ENCODE measurements at regions not wholly inside any gene's neighbourhood (a gene's known extent, or its start where the extent isn't known, plus 50 kb on each side); places are given as distances from the start of the nearest gene placed in this dataset.
"Not testable (repeated sequence)": the region's sequence is repeated elsewhere in the genome, so short reads cannot be mapped to it uniquely, and the experiment has no call there.

GRCh38 chr5:120917214-120917758, 453.2 kb downstream of the PRR16 start:
- no peak for DNase-seq (ENCODE audit: low read depth)

DNA sequence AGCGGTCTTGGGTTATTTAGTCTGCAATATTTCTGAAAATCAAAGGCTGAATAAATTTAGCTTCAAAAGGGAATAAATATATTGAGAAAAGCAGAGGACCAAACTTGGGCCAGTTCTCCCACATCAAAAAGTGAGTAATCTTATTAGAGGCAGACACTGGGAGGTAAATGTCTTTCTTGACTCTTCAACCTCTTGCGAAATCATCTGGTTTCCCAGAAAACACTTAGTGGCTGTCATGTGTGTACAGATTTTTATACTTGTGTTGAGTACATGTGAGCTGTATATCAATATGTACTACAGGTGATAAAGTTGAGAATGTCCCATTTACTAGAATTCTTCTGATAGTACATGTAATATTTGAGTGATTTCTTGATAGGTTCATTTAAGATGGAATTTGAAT, 454.9 kb downstream of the PRR16 start:
- no peak for DNase-seq (ENCODE audit: low read depth)

- DNase-seq (ENCODE audit: low read depth), result no peak
Measured at GRCh38 chr5:120923026-120923425, 458.9 kb downstream of the PRR16 start.

DNA sequence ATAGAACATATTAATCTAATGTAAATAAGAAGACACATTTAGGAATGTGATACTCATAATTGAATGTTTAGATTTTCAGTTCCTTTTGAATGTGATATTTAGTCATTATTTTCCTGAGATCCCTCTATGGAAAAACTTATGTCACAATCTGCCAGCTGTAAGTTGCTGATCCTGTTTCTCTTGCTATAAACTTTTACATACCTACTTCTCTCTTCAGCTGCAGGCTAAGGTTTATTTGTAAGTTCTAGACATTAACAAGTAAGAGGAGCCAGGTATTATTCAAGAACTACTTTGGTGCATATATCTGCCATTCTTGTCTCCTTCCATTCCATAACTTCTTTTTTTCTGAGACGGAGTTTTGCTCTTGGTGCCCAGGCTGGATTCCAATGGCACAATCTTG, 462.4 kb downstream of the PRR16 start:
- no peak for DNase-seq (ENCODE audit: low read depth)

GRCh38 chr5:120927950-120928530, 463.9 kb downstream of the PRR16 start:
- no peak for DNase-seq (ENCODE audit: low read depth)

DNA sequence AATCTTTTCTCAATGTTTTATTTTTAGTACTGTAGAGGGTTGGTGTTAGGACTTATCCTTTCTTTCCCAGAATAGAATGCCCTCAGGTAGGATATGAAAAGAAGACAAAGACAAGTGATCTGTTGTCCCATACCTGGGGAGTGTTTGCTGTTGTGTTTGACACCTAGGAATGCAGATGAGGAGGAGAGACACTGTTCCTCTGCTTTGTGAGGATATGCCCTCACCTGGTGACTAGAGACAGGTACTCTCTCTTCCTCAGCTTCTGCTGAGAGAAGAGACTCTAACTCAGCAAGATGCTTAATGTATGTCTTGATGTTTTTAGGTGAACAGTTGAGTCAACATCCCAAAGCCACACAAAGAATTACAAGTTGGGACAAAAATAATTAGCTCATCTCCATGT, 468.4 kb downstream of the PRR16 start:
- DNase-seq (ENCODE audit: low read depth), result no peak

GRCh38 chr5:120934031-120934430, 469.9 kb downstream of the PRR16 start:
- DNase-seq (ENCODE audit: low read depth), result no peak

DNA sequence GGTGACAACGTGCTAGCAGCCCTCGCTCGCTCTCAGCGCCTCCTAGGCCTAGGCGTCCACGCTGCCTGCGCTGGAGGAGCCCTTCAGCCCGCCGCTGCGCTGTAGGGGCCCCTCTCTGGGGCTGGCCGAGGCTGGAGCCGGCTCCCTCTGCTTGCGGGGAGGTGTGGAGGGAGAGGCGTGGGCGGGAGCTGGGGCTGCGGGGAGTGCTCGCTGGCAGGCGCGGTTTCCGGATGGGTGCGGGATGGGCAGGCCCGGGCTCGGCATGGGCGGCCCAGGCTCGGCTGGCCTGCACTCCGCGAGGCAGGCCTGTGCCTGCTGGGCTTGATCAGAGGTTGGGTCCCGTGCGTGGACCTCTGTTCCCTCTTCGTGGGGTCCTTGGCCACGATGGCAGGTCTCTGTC, 472.6 kb downstream of the PRR16 start:
- no peak for DNase-seq (ENCODE audit: low read depth)

DNA sequence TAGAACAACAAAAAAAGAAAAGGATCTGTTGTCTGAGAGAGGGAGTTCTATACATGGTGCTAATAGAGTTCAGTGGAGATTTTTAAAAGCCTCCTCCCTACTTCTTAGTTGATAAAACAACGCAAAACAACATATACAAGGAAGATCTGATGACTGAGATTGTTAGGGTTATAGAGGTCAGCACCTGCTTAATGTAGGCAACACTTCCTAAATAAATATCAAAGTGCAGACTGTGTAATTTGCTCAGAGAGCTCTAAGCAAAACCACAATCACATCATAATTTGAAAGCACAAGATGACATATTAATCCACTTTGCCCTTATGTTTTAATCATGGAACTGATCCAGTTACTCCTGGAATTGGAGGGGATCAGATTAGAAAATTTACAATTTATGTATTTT, 474.5 kb downstream of the PRR16 start:
- DNase-seq (ENCODE audit: low read depth), result no peak

DNA sequence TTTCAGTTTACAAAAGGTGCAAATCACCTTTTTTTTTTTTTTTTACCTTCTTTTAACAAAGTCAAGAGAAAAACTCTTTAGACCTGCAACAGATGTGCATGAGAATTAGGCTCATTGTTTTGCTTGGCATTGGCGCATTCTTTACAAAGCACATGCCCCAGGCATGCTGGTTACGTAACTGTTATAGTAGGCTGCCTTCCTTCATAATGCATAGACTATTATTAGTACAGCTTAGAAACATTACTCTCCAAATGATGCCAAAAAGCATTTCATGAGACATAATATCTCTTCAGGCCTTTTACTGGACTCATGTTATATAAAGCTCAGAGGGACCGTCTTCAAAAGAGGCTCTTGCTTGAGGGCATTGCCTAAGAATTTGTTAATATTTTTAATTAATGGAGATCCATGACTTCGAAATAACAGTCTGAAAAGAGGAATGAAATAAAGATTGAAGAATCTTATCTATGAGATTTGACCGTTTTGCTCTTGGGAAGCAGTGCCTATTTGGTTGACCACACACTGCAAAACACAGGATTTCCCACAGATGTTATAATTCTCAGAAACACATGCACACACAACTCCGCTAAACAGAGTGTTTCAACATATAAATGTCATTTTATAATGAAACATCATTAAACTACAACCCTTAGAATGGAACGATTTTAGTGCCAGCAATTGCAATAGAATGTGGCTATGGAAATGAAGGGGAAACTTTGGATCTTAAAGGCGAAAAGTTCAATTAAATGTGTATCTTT, 478.7 kb downstream of the PRR16 start:
- no peak for DNase-seq (ENCODE audit: low read depth)

DNA sequence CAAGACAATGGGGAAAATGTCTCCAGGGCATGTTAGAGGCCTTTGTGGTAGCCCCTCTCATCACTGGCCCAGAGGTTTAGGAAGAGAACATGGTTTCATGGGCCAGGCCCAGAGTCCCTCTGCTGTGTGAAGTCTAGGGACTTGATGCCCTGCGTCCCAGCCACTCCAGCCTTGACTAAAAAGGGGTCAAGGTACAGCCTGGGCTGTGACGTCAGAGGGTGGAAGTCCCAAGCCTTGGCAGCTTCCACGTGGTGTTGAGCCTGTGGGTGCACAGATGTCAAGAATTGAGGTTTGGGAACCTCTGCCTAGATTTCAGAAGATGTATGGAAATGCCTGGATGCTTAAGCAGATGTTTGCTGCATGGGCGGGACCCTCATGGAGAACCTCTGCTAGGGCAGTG, 485.5 kb downstream of the PRR16 start:
- not testable (repeated sequence) for DNase-seq (ENCODE audit: low read depth)

GRCh38 chr5:120953445-120953844, 489.3 kb downstream of the PRR16 start:
- not testable (repeated sequence) for DNase-seq (ENCODE audit: low read depth)

DNA sequence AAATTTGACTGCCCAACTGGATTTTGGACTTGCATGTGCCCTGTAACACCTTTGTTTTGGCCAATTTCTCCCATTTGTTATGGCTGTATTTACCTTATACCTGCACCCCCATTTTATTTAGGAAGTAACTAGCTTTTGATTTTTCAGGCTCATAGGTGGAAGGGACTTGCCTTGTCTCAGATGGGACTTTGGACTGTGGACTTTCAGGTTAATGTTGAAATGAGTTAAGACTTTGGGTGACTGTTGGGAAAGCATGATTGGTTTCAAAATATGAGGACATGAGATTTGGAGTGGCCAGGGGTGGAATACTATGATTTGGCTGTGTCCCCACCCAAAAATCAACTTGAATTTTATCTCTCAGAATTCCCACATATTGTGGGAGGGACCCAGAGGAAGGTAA, 490.2 kb downstream of the PRR16 start:
- DNase-seq (ENCODE audit: low read depth), result no peak

- DNase-seq (ENCODE audit: low read depth), result no peak
Measured at GRCh38 chr5:120955795-120956194, 491.7 kb downstream of the PRR16 start.

DNA sequence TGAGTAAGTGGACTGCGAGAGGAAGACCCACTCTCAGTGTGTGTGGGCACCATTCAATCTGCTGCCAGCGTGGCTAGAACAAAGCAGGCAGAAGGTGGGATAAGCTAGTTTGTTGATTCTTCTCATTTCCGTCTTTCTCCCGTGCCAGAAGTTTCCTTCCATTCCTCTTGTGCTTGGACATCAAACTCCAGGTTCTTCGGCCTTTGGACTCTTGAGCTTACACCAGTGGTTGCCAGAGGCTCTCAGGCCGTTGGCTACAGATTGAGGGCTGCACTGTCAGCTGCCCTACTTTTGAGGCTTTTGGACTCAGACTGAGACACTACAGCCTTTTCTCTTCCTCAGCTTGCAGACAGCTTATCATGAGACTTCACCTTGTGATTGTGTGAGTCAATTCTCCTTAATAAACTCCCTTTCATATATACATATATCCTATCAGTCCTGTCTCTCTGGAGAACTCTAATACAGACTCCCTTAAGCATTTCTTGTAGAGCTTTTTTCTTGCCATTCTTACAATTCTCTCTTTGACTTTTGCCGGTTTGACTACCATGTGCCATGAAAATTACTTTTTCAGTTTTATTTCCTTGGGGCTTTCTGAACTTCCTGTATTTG, 494.9 kb downstream of the PRR16 start:
- no peak for DNase-seq (ENCODE audit: low read depth)

DNA sequence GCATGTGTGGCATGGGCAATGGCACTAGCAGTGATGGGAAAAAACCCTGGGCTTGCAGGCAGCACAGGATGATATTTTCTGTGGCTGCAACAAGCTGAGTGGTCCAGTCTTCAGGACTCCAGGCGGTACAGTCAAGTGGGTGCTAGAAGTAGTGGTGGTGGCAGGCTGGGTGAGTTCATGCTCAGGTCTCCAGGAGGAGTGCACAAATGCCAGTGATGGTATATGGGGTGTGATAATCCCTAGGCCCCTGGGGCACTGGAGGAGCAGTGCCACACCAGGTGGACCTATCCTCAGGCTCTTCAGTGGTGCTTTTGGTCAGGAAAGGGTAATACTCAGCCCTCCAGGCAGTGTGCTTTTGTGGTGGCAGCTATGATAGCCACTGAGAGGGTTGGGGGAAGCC, 496.4 kb downstream of the PRR16 start:
- DNase-seq (ENCODE audit: low read depth), result no peak

- no peak for DNase-seq (ENCODE audit: low read depth)
Measured at GRCh38 chr5:120967366-120967765, 503.3 kb downstream of the PRR16 start.

GRCh38 chr5:120974690-120975089, 510.6 kb downstream of the PRR16 start:
- no peak for DNase-seq (ENCODE audit: low read depth)

DNA sequence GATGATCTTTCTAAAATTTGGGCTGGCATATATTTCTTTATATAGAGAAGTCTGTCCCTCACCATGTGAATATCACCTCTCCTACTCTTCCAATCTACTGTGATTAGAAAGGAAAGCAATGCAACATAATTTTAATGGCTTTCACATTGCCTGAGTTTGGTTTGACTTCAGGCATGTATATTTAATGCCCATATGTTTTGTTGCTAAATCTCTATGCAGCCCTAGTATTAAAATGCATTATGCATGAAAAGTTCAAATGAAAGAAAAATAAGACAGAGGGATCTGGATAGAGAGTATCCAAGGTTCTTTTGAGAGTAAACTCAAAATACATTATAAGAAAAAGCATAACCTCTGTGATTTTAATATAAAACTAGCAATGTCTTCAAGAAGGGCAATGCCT, 518.3 kb downstream of the PRR16 start:
- DNase-seq (ENCODE audit: low read depth), result no peak

DNA sequence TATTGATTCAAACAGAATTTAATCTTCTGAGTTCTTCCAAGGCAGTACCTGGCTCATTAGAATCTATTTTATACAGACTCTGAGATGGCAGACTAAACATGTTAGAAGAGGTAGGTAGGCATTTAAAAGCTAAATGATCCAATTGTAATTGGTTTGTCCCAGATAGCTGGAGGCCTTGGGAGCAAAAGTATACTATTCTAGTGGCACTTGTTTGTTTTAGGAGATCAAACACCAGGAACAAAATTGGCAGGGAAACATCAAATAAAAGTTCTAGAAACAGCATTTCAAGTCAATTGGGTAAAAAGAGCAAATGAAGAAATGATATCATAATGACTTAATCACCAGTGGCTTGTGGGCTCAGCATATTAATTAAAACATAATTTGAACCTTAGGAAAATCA, 521.4 kb downstream of the PRR16 start:
- no peak for DNase-seq (ENCODE audit: low read depth)

DNA sequence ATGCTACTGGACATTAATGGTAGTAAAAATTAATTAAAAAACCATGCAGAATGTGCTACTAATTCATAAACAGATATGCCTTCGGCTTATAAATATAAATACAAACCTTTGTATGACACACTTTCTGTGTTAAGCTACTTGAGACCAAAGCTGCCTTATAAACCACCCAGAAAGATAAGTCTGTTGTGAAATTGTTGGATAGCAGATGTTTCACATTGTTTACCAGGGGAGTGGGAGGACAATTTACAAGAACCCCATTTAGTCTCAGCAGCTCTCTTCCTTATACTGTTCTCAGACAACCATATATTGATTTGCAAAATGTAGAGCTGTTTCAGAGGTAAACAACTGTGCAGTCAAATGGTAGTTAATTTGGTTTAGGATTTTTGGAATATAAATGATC, 524.4 kb downstream of the PRR16 start:
- DNase-seq (ENCODE audit: low read depth), result no peak

DNA sequence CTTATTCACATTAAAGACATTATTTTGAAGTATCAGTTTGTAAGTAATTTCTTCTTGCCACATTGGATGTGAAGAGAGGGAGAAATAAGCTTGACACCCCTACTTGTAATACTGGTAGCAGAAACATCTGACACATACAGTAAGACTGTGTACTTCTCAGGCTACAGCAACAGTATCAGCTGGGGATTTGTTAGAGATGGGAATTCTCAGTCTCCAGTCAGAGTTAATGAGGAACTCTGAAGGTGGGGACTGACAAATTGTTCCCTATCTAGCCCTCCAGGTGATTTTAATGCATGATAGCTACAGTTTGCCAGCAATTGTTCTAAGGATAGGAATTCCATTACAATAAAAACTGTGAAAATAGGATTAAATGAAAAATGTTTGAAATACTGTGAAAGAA, 524.8 kb downstream of the PRR16 start:
- no peak for DNase-seq (ENCODE audit: low read depth)

DNA sequence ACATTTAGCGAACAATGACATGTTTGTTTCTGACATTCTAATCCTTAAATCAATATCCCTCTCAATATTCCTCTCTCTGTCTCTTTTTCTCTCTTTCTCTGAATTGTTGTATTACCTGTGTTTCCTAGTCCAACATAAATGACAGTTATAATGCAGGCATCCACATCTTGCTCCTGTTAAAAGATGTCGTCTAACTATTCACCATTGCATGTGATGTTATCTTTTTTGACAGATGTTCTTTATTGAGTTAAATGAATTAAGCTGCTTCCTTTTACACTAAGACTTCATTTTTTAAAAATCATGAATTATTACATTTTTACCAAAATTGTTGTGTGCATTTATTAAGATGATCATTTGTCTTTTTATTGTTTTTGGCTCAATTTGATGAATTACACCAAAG, 527.5 kb downstream of the PRR16 start:
- DNase-seq (ENCODE audit: low read depth), result no peak
